Germinal center (tissue), 1 donor: ENCODE measurements at regions not wholly inside any gene's neighbourhood (a gene's known extent, or its start where the extent isn't known, plus 50 kb on each side); places are given as distances from the start of the nearest gene placed in this dataset.

Experiments used
- DNase-seq: peaks from one replicate; pipeline ENCODE4 v3.0.0; 2012; ENCODE audit warnings: mixed read lengths, low spot score

DNA sequence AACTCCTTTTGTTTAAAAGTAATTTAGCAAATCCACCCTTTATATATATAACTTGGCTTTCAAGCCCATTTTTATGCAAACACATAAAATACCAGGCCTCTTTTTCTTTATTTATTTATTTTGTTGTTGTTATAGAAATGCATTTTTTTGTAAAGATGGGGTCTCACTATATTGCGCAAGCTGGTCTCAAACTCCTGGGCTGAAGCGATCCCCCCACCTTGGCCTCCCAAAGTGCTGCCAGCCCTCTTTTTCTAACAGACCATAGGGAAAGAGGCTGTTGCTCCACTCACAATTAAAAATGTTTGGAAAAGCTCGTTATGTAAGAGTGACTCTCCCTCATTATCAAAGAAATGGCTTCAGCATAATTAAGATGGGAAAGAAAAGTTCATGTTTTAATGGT, 440.9 kb downstream of the HACE1 start:
- no peak for DNase-seq

DNA sequence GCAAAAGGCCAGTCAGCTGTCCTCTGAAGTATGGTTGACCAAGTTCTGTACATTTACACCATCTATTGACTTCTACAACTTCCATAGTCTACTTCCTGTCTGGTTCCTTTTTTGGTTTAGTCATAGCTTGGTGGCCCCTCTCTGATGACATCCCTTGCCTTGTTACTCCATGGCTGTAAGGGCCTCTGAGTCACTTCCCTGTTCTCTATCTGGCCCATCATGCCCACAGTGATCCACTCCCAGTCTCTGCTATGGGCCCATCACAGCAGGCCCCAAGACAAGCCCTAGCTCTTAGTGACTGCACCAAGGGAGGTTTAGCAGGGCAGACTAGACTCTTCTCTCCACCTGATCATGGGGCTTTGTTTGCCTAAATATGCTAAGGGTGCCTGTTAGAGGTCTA, 441.6 kb downstream of the HACE1 start:
- DNase-seq: no peak

DNA sequence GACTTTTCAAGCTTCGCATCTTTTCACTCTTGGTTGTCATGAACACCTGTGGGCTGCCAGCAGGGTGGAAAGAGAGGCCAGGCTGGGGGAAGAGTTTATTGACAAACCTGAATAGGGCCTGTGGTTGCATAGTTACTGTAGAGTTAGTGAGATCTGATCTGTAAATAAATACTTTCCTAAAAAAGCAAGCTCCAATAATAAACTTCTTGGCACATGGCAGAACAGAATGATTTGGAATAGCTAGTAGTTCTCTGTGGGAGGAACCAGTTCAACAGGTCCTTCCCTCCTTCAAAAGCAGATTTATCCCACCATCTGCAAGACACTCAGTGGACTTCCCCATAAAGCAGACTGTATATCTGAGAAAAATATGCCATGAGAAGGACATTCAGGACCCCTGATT, 445.0 kb downstream of the HACE1 start:
- DNase-seq: no peak

DNA sequence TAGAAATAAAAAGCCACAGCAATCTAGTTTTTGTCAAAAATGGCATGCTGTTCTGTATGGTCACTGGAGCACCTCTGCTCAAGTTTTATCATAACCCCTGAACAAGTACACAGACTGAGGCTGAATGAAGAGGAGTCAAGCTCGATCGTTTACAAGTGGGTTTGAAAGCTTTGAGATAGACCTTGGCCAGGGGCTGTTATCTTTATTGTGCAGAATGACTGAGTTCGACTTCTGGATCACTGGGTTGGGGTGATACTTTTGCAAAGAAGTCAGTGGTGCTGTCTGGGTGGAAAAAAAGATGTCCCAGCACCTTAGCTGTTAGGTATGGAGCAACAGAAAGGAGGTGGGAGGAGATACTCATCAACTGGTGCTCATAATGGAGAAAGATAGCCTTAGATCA, 446.0 kb downstream of the HACE1 start:
- DNase-seq: no peak

DNA sequence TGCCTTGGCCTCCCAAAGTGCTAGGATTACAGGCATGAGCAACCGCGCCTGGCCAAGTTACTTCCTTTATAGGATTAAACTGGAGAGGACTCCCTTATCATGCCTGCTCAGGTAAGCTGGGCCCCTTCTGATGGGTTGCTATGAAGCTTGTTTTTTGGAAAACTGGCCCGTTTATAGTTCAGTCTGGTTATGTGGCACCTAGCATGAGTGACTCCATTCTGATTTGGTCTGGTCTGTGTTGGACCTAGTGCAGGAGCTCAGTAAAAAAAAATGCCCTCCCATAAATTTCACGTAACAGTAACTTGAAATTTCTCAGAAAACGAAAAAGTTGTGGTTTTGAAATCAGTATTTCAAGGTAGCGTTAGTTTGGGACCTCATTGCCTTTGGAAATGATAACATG, 448.4 kb downstream of the HACE1 start:
- no peak for DNase-seq

DNA sequence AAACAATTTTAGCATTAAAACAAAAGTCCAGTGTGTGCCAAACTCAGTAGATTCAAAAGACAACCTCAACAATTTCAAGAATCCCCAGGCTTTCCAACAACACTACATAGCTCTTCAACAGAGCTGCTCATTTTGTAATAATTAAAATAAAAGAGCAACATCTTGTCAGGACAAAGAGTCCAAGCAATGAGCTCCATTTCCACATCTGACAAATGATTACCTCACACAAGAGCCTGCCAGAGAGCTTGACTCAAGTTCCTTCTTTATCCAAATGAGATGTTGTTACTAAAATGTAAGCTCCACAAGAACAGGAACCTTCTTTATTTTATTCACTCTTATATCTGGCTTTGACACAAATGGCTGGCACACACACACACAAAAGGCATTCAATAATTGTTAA, 449.8 kb downstream of the HACE1 start:
- DNase-seq: no peak

DNA sequence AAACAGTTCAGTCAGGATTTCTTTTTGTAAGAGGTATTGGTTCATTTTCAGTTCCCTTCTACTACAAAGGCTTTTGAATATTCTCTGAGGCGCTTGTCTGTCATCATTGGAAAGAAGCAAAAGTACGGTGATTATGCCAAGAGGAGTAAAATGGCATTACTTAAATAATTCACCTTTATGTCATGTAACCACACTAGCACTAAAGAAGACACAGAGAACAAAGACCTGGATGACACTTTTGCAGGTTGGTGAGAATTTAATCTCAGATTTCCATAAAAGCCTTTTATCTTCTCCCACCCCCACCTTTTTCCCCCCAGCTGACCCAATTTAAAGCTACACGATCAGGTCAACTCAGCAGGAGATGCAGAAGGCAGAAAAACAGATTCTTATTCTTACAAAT, 451.8 kb downstream of the HACE1 start:
- no peak for DNase-seq

DNA sequence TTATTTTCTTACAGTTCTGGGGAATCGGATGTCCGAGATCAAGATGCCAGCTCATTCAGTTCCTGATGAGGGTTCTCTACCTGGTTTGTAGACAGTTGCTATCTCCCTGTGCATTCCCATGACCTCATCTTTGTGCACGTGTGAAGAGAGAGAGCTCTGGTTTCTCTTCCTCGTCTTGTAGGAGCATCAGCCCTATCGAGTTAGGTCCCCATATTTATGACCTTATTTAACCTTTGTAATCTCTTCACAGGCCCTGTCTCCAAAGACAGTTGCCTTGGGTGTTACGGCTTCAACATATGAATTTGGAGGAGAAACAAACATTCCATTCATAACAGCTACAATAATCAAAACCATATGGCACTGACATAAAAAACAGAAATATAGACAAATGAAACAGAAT, 455.3 kb downstream of the HACE1 start:
- DNase-seq: no peak

DNA sequence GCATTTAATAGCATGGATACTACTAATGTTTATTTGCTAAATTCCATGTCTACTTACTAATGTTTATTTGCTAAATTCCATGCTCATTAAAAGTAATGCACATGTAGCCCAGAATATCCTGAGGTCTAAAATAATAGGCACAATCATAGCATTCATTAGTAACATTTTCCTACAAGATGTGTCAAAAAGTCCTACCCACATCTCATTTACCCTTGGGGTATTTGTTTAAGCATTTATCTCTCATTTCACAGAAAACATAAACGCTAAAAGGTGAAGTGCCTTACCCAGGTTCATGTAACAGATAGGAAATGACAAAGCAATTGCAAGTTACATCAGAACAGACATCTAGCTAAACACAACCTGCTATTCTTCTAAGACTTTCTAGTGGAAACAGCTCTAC, 457.1 kb downstream of the HACE1 start:
- no peak for DNase-seq

DNA sequence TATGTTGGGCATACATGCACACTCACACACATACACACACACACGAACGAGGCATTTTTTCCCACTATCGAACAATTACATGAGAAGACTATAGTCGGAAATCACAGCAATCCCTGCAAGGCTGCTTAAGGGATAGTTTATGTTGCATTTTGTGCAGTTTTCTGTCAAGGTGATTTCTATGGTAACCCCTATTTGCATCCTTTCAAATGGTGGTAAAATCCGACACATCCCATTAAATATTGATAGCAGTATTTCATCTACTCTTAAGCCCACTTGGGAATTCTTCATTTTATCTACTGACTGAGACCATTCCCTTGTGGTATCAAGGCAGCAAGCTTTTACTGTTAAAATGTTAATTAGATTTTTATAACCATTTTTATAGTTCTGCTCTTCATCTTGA, 457.8 kb downstream of the HACE1 start:
- DNase-seq: no peak

DNA sequence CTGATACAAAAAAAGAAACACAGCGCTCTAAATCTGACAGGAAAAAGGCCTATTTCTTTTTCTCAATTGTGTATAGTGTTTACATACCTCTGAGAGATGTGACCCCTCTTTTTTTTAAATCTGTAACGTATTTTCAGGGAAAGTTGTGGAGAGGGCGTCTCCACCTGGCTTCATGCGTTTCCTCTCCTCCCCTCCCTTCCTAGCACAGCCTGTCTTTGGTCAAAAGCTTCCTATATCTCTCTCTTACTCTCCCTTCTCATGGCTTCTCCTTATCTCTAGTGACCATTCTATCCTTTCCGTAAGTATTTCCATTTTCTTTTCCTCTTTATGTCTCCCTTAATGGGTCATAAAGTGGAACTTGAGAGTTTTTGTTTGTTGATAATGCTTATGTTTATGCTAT, 458.9 kb downstream of the HACE1 start:
- DNase-seq: no peak

DNA sequence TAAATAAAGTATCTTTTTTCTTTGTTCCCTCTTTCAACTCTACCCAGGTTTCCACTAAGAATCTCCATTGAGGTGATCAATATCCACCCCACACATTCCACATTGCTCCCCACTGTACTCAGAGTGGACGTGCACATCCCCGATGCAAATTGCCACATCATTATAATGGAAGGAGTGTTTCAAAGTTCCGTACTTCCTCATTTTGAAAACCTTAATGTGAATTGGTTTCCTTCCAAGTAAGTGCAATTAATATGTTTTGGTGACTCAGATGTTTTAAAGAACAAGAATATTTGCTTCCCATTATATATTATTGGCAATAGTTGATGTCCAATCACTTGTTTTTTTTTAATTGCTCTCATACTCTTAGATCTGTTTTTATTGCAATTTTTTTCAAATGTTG, 463.6 kb downstream of the HACE1 start:
- DNase-seq: no peak

DNA sequence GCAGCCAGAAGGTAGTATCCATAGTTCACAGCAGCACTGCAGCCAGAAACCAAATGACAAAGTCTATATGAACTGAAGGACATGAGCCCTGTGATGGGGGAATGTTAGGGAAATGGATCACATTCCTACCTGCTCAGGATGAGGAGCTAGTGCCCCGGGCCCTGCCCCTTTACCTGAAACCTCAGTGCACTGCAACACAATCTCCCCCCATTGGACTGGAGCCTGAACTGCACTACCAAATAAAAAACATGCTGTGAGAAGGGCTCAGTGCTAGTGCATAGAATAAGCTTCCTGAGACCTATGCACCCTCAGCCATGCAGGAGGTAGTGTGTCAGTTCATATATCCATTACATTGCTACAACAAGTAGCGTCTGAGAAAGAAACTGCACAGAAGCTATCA, 477.8 kb downstream of the HACE1 start:
- DNase-seq: no peak

DNA sequence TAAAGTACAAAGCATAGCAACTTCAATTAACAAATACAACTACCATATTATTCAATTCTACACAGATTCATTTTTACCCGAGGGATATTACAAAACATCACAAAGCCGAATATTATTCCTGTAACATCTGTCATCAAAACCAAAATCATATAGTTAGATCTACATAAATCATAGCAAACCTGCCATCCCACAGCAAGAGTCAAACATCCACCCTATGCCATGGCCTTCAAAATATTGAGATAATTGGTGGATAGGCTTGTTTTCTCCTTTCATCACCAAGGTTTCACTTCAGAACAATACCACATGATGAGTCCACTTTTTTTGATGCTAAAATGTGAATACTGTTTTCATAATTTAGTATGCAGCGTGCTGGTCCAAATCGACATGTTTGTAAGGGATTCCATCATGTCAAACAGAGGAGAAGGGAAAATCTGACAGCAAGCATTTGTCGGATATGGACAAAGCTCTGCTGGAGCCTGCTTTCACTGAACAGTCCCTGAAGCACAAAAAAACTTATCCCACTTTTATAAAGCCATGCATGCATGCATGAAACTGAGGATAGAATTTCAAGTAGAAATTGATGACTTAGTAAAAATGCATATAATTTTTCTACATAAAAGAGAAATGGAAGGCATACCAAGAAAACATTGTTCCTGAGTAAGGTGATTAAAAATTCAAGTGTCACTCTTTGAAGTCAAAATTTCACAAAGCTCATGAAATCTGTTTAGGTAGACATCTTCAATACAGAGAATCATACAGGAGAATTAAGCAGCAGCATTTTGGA, 494.1 kb downstream of the HACE1 start:
- DNase-seq: no peak

DNA sequence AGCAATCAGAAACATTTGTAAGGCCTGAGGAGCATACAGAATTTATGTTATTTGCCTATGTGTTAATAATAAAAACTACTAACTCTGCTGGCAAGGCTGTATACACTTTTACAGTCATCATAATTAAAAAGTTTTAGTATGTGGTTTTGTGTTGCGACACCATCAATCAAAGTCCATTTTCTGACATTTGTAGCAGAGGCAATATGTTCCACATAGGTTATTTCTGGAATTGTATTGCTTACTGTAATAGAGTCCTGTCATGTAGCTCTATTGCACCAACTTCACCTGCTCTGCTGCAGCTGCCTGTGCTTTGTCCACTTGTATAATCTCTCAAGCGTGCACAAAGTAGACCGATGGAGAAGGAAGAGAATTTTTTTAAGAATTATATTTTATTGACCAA, 501.8 kb downstream of the HACE1 start:
- DNase-seq: no peak

DNA sequence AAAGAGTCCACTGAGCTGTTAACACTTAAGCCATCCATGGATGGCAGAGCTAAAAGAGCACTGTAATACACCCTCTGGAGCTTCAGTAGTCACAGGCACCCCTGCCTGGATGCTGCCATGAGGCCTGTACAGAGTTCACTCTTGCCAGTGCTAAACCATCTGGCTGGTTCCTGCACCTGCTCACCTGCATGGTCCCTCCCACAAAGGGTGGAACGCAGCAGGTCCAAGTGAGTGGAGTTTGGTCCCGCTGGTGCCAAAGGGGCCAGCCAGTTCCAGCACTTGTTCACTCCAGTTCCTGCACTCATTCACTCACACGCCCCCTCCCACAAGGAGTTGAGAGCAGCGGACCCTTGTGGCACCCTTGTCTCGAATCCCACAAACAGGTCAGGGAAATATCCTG, 503.5 kb downstream of the HACE1 start:
- no peak for DNase-seq

DNA sequence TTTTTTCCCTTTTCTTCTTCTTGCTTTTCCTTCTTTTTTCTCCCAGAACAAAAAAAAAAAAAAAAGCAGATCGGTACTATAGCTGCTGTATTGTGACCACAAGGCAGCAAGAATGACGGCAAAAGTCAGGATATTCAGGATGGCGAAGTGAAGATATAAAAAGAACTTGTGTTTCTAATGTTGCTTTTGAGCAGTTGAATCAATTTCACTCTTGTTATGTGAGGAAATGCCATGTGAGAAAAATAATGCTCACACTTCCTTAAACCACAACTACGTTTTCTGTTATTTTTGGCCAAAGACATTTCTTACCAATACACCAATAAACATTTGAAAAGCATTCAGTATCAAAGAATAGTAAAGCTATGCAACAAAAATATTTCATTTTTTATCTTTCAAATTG, 510.5 kb downstream of the HACE1 start:
- no peak for DNase-seq

DNA sequence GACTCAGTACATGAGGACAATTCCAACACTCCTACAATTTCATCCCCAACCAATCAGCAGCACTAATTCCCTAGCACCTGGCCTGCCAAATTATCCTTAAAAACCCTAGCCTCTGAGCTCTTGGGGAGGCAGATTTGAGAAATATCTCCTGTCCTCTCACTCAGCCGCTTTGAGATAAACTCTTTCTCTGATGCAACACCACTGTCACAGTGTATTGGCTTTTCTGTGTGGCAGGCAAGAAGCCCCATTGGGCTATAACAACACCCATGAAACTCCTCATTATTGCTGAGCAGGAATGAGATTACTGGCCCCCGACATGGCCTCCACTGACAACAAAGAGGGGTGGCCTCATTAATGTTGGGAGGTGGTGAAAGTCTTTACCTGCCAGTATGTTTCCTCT, 515.5 kb downstream of the HACE1 start:
- no peak for DNase-seq

DNA sequence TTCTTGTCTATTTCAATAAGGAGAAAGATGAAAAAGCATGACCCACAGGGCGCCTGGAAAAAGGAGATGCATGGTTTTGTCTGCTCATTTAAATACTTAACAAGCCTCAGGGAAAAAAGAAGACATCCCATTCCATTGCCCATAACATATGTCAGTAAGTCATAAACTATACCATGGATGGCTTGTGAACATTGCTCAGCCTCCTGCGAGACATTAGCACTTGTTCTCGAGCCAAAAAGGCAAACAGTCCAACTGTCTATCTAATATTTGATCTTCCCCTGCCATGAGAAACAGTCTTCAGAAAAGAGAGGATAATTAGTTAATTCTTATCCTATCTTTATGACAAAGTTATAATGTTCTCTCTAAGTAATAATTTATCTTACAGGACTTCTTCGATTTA, 527.4 kb downstream of the HACE1 start:
- no peak for DNase-seq

DNA sequence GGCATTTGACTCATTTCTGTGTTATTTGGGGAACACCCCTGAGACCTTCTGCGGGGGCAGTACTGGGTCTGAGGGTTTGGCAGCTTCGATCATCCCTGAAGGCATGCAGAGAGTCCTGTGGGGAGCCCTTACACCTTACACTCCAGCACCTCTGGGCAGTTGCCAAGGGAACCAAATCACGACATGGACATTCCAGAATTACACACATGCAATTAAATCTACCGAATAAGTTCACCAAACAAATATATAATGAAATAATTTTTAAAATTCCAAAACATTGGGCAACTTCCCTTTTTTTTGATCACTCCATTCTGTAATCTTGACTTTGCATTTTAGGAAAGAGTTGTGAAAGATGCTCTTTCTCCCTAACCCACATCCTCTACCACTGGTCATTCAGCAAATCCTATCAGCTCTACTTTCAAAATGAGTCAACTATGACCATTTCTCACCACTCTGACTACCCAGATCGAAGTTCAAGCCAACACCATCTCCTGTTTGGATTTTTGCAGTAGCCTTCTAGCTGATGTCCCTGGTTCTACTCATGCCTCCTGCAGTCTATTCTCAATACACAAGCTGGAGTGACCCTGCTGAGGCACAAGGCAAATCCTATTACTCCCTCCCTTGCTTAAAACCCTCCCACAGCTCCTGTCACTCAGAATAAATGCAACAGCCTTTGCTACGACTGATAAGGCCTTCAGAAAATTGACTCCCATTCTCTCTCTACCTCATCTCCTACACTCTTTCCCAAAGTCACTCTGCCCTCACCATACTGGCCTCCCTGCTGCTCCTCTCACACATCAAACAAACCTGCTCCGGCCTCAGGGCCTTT, 533.3 kb downstream of the HACE1 start:
- no peak for DNase-seq

DNA sequence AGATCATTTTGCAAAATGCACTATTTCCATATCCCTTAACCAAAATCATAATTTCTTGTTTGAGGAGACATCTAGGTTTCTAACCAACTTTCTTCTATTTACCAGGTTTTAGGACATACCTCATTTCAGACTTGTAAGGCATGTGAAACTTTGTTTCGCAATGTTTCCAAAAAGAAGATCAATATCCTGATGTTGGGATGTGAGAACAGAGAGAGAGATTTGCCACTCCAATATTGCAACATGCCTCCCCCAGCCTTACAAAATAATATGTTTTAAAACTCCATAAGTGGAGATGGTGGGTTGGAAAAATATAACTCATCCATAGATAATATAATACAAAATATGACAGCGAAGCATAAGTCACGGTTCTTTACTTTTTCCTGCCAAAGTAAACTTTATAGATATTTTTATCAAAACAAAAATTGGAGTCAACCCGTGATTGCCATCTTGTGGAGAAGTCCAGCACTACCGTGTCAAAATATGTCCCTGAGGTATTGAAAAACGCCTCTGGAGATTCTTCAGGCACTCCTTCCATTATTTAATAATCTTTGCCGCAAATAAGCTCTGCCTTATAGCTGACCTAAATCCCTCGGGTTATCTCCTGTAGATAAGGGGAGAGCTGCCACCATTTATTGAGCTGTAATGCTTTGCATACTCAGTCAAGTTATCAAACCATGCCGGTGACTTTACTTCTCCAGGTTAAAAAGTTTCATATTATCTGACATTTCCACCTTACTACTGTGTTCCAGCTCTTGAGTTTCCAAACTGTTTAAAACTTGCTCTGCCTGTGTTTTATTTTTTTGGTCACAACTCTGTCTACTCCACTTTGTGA, 534.2 kb downstream of the HACE1 start:
- DNase-seq: no peak

DNA sequence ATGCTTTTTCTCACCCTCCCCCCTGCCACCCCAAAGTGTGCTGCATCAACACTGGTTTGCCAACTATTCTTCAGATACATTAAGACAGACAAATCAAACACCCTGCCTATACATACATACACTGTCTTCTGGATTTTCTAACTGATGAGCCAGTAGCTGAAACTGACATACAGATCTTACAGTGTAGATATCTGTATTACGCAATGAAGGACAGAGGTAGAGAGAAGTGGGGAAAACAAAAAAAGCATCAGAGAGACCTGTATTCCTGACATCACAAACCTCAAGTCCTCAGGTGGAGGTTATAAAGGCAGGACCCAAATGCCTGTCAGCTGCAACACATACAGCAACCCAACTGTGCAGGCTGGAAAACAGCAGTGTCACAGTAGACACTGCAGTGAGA, 535.4 kb downstream of the HACE1 start:
- DNase-seq: no peak

DNA sequence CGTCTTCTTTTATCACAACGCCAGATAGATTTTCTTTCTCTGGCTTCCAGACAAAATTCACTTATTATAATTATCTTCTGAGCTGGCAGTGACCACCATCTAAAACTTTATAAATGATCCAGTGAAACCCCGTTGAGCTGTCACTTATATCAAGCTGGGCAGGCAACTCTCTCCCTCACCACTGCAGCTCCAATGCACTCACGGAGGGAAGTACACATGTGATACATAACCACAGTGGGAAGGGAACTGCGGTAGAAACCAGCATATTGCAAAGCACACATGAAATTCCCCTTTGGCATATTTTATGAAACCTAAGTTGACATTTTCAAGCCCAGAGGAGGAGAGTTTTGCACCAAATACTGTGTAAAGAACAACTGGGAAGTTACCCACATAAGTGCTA, 536.9 kb downstream of the HACE1 start:
- no peak for DNase-seq
